MM.1S (cell line): ENCODE measurements at regions not wholly inside any gene's neighbourhood (a gene's known extent, or its start where the extent isn't known, plus 50 kb on each side); places are given as distances from the start of the nearest gene placed in this dataset.

Source experiments
- DNase-seq: peaks from one replicate; pipeline ENCODE4 v3.0.0-alpha.2; 2015
- H2AFZ ChIP-seq: fragments of 300-600 bp; sonication (generic); 2 replicates; pipeline ENCODE4 v1.6.0; 2016; ENCODE audit warnings: antibody characterized with exemption, low read length
- H3F3A ChIP-seq: fragments of 300-600 bp; sonication (generic); 2 replicates; pipeline ENCODE4 v1.6.1; 2016; ENCODE audit warnings: mild to moderate bottlenecking, antibody characterized with exemption, low read length, moderate library complexity, mixed read lengths; ENCODE audit not compliant: insufficient read depth
- H3K27ac ChIP-seq: fragments of 300-600 bp; sonication (generic); 2 replicates; pipeline ENCODE4 v1.5.1; 2016; ENCODE audit warnings: mild to moderate bottlenecking, low read length
- H3K27me3 ChIP-seq: fragments of 300-600 bp; sonication (generic); replicated peaks from 2 replicates; pipeline ENCODE4 v1.6.0; 2016; ENCODE audit warnings: low read length; ENCODE audit not compliant: insufficient read depth
- H3K36me3 ChIP-seq: fragments of 300-600 bp; sonication (generic); replicated peaks from 2 replicates; pipeline ENCODE4 v1.6.1; 2016; ENCODE audit warnings: mild to moderate bottlenecking, low read length, mixed read lengths; ENCODE audit not compliant: insufficient read depth
- H3K4me1 ChIP-seq: fragments of 300-600 bp; sonication (generic); 2 replicates; pipeline ENCODE4 v1.6.1; 2016; ENCODE audit warnings: low read length, mixed read lengths
- H3K4me2 ChIP-seq: fragments of 300-600 bp; sonication (generic); 2 replicates; pipeline ENCODE4 v1.6.0; 2016; ENCODE audit warnings: low read depth, low read length
- H3K4me3 ChIP-seq: fragments of 300-600 bp; sonication (generic); 2 replicates; pipeline ENCODE4 v1.5.1; 2016; ENCODE audit warnings: low read length, mixed read lengths
- H3K79me2 ChIP-seq: fragments of 300-600 bp; sonication (generic); 2 replicates; pipeline ENCODE4 v1.6.1; 2016; ENCODE audit warnings: mixed run types, low read length, mixed read lengths
- H3K9ac ChIP-seq: fragments of 300-600 bp; sonication (generic); 2 replicates; pipeline ENCODE4 v1.6.1; 2016; ENCODE audit warnings: low read length, mixed read lengths
- H3K9me2 ChIP-seq: fragments of 300-600 bp; sonication (generic); replicated peaks from 2 replicates; pipeline ENCODE4 v1.6.1; 2016; ENCODE audit warnings: mild to moderate bottlenecking, low read length, mixed read lengths; ENCODE audit not compliant: insufficient read depth
- H3K9me3 ChIP-seq: fragments of 300-600 bp; sonication (generic); replicated peaks from 2 replicates; pipeline ENCODE4 v1.6.1; 2016; ENCODE audit warnings: mild to moderate bottlenecking, low read length, mixed read lengths; ENCODE audit not compliant: insufficient read depth
- H4K20me1 ChIP-seq: fragments of 300-600 bp; sonication (generic); 2 replicates; pipeline ENCODE4 v1.6.1; 2016; ENCODE audit warnings: mild to moderate bottlenecking, low read length, moderate library complexity, mixed read lengths; ENCODE audit not compliant: insufficient read depth
- EZH2 ChIP-seq: fragments of 300-600 bp; sonication (generic); optimal IDR thresholded peaks from 2 replicates; pipeline ENCODE3; 2017; ENCODE audit warnings: low read depth, mild to moderate bottlenecking, antibody characterized with exemption, low read length, mixed read lengths
- EZH2phosphoT487 ChIP-seq: fragments of 300-600 bp; sonication (generic); IDR thresholded peaks from 2 replicates; pipeline ENCODE4 v1.6.1; 2018; ENCODE audit warnings: antibody characterized with exemption, low read length
- TF ChIP-seq, protein P1 (sequence below): fragments of 300-600 bp; sonication (generic); IDR thresholded peaks from 2 replicates; pipeline ENCODE4 v1.5.1; 2016; ENCODE audit warnings: antibody characterized with exemption, low read length, mixed read lengths

DNA sequence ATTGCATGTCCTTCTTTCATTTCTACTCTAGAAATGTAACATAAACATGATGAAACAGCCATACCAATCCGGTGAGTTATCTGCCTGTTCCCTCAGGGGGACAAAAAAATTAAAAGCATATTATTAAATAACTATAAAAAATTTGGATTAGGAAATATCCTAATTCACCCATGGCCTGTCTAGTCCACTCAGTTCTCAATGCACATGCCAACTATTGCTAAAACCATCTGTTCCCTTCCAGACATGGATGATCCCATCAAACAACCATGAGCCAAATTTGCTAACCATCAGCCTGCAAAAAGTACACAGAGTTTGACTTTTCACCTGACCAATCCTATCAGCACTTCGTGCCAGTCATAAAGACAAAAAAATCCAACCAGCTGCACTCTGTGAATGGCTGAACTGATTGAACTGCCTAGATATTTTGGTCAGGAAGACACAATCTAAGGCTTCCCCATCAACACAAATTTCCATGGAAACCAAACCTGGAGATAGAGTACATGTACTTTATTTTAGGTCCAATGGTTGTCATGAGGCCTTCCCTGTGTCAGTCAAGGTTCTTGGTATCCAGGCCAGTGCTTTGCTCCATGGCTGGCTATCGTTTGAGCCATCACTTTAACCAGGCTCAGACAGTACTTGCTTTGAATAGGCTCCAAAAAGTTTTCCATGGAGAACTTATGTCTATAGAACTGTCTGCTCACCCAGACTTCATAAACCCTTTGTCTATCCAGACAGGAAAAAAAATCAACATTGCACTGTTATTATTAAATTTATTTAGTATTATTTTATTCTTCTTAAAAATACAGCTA lies 570.8 kb downstream of the LTN1 start:
- Histone ChIP-seq H3F3A (no peaks in the 10 kb centered on the region), H3K9me2 (no peaks in the 10 kb centered on the region), H3K4me1 (no peaks in the 10 kb centered on the region), H3K4me3 (no peak overlapping the region), H3K27ac (no peak overlapping the region), H3K27me3 (no peaks in the 10 kb centered on the region), H3K9ac (no peak overlapping the region), H2AFZ (no peak overlapping the region), H3K36me3 (no peaks in the 10 kb centered on the region), H3K4me2 (no peak overlapping the region), H4K20me1 (no peaks in the 10 kb centered on the region), H3K79me2 (no peaks in the 10 kb centered on the region), H3K9me3 (no peaks in the 10 kb centered on the region)
- no peak for TF ChIP-seq EZH2phosphoT487
- no peak for TF ChIP-seq EZH2
- TF ChIP-seq, protein P1, sequence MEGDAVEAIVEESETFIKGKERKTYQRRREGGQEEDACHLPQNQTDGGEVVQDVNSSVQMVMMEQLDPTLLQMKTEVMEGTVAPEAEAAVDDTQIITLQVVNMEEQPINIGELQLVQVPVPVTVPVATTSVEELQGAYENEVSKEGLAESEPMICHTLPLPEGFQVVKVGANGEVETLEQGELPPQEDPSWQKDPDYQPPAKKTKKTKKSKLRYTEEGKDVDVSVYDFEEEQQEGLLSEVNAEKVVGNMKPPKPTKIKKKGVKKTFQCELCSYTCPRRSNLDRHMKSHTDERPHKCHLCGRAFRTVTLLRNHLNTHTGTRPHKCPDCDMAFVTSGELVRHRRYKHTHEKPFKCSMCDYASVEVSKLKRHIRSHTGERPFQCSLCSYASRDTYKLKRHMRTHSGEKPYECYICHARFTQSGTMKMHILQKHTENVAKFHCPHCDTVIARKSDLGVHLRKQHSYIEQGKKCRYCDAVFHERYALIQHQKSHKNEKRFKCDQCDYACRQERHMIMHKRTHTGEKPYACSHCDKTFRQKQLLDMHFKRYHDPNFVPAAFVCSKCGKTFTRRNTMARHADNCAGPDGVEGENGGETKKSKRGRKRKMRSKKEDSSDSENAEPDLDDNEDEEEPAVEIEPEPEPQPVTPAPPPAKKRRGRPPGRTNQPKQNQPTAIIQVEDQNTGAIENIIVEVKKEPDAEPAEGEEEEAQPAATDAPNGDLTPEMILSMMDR = no peak
- no peak for DNase-seq

DNA sequence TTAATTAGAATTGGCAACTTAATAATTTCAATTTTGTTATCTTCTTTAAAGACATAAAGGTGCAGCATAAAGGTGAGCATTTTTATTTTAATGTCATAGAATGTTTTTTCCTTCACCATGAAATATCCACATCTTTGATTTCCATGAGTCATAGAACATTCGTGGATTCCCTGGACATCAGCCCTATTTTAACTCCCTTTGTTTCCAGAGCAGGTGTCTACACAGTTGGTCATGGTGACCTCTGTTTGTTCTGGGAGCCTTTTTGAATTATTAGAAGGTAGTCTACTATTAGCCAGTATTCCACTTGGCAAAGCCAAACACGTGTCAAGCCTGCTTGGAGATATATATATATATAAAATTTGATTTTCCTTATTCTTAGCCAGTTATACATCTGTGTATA lies 572.9 kb downstream of the LTN1 start:
- no peaks in the 10 kb centered on the region for H3K9me2 ChIP-seq
- H3F3A ChIP-seq = no peaks in the 10 kb centered on the region
- no peak overlapping the region for H3K27ac ChIP-seq
- H3K9me3 ChIP-seq = no peaks in the 10 kb centered on the region
- no peaks in the 10 kb centered on the region for H3K79me2 ChIP-seq
- no peak overlapping the region for H3K4me2 ChIP-seq
- H3K4me1 ChIP-seq = no peaks in the 10 kb centered on the region
- no peak overlapping the region for H2AFZ ChIP-seq
- no peak overlapping the region for H3K9ac ChIP-seq
- no peak overlapping the region for H3K4me3 ChIP-seq
- no peaks in the 10 kb centered on the region for H3K36me3 ChIP-seq
- DNase-seq = no peak
- H3K27me3 ChIP-seq = no peaks in the 10 kb centered on the region
- no peaks in the 10 kb centered on the region for H4K20me1 ChIP-seq
- TF ChIP-seq, protein P1 = no peak
- no peak for TF ChIP-seq EZH2

DNA sequence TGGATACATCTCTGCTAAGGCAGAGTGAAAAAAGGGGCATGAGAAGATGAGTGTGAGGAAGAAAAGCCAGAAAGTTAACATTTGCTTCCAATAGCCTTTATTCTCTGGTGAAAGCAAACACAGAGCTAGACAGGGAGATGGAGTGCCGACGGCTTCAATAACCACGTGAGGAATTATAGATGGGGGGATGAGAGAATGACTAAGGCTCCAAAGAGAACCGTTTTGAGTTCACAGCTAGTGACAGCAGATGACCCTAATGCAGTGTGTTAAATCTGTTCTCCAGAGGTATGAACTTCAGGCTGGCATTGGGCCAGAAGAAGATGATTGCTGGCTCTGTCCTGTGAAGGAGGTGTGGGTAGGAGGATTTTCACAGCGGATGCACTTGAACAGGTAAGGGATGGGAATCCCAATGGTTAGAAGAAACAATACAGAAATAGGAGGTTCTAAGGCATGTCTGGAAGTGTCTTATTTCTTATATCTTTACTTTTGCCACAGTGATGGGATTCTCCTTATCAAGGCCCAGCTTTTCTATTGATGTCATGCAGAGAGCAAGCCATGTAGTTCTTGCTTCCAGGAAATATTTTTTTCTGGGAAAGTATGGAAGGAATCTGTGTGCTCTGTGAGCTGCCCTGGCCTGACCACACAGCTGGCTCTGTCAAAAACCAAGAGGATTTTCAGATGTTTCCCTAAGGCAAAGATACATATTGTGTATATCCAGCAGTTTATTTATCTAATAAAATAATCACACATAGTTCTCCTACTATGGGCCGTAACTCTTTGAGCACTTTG lies 573.8 kb downstream of the LTN1 start:
- Histone ChIP-seq H3K27me3 (no peaks in the 10 kb centered on the region), H3F3A (no peaks in the 10 kb centered on the region), H4K20me1 (no peaks in the 10 kb centered on the region), H3K9me2 (no peaks in the 10 kb centered on the region), H2AFZ (no peak overlapping the region), H3K4me2 (no peak overlapping the region), H3K27ac (no peak overlapping the region), H3K4me3 (no peak overlapping the region), H3K36me3 (no peaks in the 10 kb centered on the region), H3K4me1 (no peaks in the 10 kb centered on the region), H3K79me2 (no peaks in the 10 kb centered on the region), H3K9ac (no peak overlapping the region), H3K9me3 (no peaks in the 10 kb centered on the region)
- no peak for TF ChIP-seq EZH2
- TF ChIP-seq EZH2phosphoT487 = no peak
- TF ChIP-seq, protein P1 = no peak
- no peak for DNase-seq
